Vagina (tissue), 2 donors: ENCODE measurements at regions not wholly inside any gene's neighbourhood (a gene's known extent, or its start where the extent isn't known, plus 50 kb on each side); places are given as distances from the start of the nearest gene placed in this dataset.

Source experiments
- POLR2A ChIP-seq, 2 donors: fragments of 450-650 bp; IDR thresholded peaks; one replicate each; pipeline ENCODE4 v1.6.1; 2017; ENCODE audit warnings: antibody characterized with exemption in 2 of 2, mild to moderate bottlenecking in 2 of 2, moderate library complexity in 2 of 2
- POLR2AphosphoS5 ChIP-seq, 2 donors: sonication (generic); formaldehyde crosslinking; IDR thresholded peaks; one replicate each; pipeline ENCODE4 v1.9.0; 2017; ENCODE audit warnings: antibody characterized with exemption in 2 of 2, mild to moderate bottlenecking in 2 of 2, low read depth in 1 of 2; ENCODE audit not compliant: insufficient read depth in 1 of 2
- TF ChIP-seq, protein P1 (sequence below), 3 experiments: fragments of 450-650 bp in 2 of 3; fragments of 200-600 bp in 1 of 3; sonication (generic) in 1 of 3; IDR thresholded peaks; one replicate each; pipeline ENCODE4 v1.5.1; 2017 to 2019; ENCODE audit warnings: antibody characterized with exemption in 3 of 3, mild to moderate bottlenecking in 2 of 3, moderate library complexity in 2 of 3

DNA sequence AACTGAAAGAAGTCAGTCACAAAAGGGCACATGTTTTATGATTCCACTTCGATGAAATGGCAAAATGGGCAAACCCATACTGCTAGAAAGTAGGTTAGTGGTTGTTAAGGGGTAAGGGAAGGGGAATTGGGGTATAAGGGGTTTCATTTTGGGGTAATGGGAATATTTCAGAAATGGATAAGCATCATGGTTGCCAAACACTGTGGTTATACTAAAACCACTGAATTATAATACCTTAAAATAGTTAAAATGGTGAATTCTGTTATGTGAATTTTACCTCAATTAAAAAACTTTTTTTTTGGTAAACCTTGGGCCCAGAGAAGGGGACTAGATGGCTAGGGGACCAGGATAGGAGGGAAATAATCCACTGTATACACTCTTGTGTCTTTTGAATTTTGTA, 52.3 kb upstream of the BHLHE40 start:
- TF ChIP-seq, protein P1, sequence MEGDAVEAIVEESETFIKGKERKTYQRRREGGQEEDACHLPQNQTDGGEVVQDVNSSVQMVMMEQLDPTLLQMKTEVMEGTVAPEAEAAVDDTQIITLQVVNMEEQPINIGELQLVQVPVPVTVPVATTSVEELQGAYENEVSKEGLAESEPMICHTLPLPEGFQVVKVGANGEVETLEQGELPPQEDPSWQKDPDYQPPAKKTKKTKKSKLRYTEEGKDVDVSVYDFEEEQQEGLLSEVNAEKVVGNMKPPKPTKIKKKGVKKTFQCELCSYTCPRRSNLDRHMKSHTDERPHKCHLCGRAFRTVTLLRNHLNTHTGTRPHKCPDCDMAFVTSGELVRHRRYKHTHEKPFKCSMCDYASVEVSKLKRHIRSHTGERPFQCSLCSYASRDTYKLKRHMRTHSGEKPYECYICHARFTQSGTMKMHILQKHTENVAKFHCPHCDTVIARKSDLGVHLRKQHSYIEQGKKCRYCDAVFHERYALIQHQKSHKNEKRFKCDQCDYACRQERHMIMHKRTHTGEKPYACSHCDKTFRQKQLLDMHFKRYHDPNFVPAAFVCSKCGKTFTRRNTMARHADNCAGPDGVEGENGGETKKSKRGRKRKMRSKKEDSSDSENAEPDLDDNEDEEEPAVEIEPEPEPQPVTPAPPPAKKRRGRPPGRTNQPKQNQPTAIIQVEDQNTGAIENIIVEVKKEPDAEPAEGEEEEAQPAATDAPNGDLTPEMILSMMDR (IDR thresholded peaks at IDR 0.05) = no peak
- TF ChIP-seq POLR2A (IDR thresholded peaks at IDR 0.05) (no peak), POLR2AphosphoS5 (IDR thresholded peaks at IDR 0.05; ENCODE audit: insufficient read depth in 1 of 2, low read depth in 1 of 2) (no peak)
